Fibroblast of upper back skin (primary cell): ENCODE measurements at regions not wholly inside any gene's neighbourhood (a gene's known extent, or its start where the extent isn't known, plus 50 kb on each side); places are given as distances from the start of the nearest gene placed in this dataset.
A peak's percentile ranks its signal among the peaks of the same experiment; 100 is the strongest.

ENCODE experiments used
- DNase-seq: peaks from one replicate; pipeline ENCODE4 v3.0.0-alpha.2; 2013

DNA sequence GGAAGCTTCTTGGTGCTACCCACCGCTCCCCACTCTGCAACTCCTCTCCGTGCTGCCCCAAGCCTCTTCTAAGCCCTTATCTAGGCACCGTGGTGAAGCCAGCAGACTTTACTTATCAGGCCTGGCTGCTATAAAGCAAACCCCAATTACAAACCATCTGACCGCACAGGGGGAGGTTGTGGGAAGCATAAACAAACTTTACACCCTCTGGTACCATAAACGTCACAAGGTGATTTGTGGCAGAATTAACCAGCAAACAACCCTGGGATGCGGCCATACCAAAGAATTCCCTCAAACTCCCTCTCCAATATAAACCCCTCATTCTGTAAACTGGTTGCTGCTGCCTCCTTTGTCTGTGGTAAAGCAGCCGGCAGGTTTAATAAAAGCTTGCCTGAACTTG is 55.2 kb downstream of the MAGEC2 start:
- no peak for DNase-seq

DNA sequence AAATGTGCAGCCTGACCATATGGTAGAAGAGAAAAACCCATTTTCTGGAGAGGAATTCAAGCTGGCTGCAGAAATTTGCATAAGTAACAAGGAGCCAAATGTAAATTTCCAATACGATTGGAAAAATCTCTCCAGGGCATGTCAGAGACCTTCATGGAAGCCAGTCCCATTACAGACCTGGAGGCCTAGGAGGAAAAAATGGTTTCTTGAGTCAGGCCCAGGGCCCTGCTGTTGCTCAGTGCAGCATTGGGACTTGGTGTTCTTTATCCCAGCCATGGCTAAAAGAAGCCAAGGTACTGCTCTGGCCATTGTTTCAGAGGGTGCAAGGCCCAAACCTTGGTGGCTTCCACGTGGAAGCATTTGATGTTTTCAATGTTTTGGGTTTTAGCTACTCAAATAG is 70.6 kb downstream of the MAGEC2 start:
- DNase-seq, result no peak

DNA sequence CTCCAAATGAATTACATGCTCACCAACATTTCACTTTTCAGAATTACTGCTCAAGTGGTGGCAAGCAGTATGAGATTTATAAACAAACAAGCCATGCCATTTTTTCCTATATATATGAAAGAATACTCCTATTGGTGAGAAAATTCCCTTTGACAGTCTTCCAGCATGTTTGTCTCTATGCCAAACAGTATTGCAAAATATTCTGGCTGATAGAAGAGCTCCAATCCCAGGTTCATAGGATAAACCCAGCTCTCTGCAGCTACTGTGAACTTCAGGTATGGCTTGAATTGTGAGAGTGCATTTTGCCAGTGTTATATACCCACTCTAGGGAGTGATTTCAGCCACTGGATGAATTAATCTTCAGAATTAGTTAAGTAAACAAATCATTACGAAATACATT is 108.8 kb downstream of the MAGEC2 start:
- peak; percentile 0 for DNase-seq

DNA sequence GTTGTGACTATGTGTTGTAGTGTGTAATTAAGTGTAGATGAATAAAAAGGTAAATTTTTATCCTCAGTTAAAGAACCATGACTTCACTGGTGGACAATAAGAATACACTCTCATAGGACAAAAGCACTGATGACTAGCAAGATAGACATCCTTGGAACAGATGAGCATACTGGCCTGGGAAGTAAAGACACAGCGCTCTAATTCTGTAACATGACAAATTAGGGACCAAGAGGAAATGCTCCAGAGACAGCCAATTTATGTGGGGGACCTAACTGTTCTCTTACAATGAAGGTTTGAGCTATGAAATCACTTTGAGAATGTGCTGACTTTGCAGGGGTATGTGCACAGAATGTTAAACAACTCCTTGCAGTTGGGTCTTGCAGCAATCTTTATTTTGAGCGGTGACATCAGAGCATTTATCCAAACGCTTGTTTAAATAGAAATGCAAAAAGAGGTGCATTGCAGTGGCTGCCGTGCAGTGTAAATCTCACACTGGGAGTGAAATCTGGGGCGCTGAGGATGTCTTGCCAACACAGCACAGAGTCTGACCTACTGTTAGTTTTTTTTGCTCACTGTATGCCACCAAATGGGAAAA is 109.3 kb downstream of the MAGEC2 start:
- peak; percentile 4 for DNase-seq

DNA sequence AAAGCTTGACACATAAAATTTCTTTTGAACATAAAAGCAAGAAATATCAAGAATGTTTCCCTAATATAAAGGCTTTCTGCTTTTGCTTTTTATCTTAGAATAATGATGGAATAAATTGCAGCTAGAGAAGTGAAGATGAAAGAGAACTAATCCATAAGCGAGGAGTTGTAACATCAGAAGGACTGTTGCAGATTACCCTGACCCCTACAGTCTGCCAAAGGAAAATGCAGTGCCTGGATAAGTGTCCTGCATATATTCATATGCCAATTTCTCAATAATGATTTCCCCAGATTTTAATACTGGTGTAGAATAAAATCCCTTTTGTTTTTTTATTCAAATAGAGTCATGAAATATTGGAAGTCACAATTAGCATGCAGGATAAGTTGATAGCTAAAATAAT is 115.9 kb downstream of the MAGEC2 start:
- peak; percentile 18 for DNase-seq

DNA sequence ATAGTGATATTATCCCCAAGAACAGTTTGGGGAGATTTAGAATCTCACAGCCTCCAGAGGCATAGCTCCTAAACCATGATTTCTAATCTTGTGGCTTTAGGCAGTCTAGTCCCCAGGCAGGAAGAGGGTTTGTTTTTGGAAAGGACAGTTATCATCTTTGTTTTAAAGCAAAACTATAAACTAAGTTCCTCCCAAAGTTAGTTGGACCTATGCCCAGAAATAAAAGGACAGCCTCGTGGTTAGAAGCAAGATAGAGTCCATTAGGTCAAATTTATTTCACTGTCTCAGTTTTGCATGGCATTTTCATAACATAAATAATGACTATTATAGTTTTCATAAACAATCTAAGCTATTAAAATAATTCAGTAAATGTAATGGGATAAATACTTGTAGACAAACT is 120.5 kb downstream of the MAGEC2 start:
- DNase-seq, result no peak

DNA sequence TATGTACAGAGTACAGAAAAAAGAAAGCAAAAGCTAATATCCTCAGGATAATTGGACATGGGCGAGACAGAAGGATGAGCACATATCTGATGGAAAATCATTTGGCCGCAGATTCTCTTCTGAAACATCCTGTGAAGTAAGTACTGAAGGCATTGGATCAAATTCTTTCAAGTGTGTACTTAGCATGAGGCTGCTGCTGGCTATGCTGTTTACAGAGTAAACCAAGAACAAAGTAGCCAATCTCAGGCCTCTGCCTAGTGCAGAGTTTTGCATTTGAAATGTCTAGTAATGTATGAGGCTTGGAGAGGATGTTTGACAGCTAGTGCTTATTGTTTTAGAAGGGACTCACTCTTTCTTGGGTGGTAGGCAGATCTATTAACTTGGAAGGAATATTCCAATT is 128.5 kb downstream of the MAGEC2 start:
- DNase-seq, result no peak

DNA sequence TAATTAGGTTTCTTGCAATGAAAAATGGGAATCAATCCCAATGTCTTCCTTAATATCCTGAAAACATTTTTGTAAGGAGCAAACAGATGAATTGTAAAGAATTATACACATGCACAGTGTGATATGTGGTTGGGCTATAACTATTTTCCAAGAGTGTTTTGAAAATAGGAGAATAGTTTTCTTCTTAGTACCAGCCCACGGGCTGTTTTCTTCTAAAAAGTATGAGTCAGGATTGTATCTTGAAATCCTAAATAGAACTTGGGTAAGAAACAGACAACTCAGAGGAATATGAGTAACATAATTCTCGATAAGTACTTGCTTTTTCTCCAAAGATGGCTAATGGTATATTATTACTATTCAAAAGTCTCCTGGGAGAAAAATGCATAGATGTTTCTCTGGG is 136.7 kb downstream of the MAGEC2 start:
- no peak for DNase-seq

DNA sequence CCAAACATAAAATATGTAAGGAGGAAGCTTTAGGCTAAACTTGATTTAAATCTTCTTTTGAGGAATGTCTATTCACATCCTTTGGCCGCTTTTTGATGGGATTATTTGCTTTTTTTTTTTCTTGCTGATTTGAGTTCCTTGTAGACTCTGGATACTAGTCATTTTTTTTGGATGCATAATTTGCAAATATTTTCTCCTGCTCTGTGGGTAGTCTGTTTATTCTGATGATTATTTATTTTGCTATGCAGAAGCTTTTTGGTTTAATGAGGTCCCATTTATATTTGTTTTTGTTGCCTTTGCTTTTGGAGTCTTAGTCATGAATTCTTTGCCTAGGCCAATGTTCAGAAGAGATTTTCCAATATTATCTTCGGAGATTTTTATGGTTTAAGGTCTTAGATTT is 144.9 kb downstream of the MAGEC2 start:
- no peak for DNase-seq

DNA sequence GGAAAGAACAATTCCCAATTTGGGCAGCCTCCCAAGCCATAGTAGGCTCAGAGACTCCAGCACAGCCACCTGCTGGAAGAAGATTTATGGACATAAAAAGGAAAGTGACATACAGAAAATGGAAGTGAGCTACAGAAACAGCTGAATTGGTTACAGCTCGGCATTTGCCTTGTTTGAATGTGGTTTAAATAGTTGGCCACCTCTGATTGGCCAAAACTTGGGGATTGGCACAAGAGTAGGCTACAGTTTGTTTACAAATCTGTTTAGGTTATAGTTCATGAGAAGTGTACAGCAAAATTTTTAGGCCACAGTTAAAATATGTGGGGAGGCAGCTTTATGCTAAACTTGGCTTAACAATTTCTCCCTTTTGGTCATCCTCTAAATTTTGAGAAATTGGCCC is 150.4 kb downstream of the MAGEC1 start:
- DNase-seq, result no peak

DNA sequence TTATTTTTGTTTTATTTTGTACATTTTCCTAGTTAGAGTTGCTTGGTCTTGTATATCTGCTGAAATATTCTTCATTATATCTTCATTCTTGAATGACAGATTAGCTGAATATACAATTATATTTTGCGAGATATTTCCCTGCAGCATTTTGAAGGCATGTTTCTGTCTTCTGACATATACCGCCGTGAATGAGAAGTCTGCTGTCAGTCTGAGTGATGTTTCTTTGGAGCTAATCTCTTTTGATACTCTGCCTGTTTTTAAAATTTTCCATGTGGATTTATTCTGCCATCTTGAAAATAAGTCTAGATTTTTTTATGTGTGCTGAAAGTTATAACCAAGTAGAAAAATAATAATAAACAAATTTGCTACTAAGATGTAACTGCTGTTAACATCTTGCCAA is 148.5 kb downstream of the MAGEC1 start:
- no peak for DNase-seq

DNA sequence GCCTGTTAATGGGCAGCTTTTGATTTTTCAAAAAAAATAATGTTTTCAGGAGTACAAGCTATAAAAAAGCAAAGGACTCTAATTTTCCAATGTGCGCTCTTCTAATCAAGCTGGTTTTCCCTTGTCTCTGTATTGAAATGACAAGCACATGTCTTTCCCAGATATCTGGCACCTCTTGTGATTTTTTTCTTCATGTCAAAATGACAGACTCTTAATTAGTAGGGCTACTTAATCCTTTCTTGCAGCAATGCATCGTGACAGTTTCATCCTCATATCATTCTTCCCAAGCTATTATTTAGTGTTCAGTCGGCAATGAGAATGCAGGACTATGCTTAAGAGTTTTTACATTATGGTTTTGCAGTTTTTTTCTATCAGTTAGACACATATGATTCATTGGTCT is 139.5 kb downstream of the MAGEC1 start:
- no peak for DNase-seq

DNA sequence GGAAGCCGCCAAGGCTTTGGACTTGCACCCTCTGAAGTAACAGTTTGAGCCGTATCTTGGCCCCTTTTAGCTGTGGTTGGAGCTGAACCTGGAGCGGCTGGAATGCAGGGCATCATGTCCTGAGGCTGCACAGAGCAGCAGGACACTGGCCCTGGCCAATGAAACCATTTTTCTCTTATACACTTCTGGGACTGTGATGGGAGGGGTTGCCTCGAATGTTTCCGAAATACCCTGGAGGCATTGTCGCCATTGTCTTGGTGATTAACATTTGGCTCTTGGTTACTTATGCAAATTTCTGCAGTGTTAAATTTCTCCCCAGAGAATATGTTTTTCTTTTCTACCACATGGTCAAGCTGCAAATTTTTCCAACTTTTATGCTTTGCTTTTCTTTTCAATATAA is 137.2 kb downstream of the MAGEC1 start:
- DNase-seq, result no peak

DNA sequence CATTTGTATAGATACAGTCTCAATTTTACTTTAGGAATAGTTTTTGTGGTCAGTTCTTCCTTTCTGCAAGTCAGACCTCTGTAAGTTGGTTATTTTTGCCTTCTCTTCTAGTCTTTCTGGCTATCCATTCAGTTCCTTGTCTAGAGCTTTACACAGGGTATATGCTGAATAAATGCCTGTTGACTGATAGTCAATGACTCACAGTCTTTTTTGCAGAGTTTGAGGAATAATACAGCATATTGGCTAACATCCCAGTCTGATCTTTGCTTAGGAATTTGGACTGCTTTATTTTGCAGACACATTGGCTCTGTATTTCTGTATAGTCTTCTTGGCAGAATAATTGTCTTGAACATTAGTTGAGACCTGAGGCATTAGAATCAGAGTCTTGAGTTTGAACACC is 132.4 kb downstream of the MAGEC1 start:
- DNase-seq, result peak; percentile 68

DNA sequence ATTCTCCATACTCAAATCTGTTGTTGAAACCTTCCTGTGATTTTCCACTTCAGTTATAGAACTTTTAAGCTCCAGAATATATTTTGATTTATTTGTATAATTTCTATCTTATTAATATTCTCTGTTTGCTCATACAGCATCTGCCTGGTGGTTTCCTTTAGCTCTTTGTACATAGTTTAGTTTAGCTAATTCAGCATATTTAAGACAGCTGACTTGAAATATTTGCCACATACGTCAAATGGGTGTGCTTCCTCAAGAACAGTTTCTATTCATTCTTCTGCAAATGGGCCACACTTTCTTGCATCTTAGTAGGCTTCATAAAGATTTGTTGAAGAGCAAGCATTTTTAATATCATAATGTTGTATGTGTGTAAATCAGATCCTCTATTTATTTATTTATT is 101.8 kb downstream of the MAGEC1 start:
- no peak for DNase-seq

DNA sequence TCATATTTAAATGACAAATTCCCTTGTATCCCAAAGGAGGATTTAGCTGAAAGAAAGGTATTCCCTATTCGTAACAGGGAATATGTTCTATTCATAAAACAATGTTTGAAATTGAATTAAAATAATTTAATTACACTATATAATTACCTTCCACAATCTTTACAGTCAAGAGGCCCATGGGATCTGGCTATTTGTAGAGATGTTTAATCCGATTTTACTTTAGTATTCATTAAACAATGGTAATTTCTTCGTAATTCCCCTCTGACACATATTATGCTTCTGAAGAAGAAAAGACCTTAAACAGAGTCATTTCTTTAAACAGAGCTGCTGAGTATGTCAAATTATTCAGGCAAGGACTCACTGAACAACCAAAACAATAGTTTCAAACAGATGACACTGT is 98.8 kb downstream of the MAGEC1 start:
- DNase-seq, result no peak

DNA sequence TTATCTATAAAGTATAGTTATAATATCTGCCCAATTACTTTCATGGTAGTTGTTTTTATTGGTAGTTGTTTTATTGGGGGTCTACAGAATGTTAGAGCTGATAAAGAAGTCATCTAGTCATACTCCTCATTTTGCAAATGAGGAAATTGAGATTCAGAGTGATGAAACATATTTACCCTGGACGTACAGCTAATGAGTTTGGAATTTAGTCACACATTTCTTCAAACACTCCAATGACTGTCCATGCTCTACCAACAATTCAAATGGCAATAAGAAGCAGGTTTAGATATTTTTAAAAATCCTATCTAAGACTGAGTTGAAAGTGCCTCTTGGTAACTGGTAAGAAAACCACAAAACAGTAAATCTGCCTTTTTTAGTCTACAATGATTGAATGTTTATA is 98.2 kb downstream of the MAGEC1 start:
- no peak for DNase-seq

DNA sequence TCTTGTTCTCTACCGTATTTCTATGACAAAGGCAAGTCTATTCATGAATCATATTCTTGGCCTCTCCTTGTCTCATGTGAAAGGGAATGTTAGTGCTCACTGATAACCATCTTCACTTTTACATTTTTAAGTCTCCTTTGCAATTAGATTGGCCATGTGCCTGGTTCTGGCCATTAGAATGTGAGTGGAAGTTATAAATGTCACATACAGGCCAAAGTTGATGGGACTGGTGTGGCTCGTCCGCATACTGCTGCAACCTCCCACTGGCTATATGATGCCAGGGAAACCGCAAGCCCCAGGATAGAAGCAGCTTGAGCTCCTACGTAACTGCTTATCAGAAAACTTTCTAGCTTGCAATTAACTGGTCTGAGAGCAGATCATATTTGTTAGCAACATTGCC is 86.1 kb downstream of the MAGEC1 start:
- peak; percentile 16 for DNase-seq

DNA sequence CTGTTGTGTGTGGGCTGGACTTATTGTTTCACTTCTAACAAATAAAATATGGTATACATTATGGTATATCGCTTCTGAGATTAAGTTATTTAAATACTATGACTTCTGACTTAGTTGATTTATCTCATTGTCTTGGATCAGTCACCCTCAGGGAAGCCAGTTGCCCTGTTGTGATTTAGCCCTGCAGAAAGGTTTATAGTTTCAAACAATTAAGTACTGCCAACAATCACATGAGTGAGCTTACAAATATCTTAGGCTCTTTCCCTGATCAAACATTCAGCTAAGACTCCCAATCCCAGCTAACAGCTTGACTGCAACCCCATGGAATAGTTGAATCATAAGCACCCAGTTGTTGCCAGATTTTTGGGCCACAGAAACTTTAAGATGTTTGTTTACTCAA is 85.4 kb downstream of the MAGEC1 start:
- DNase-seq, result peak; percentile 4

DNA sequence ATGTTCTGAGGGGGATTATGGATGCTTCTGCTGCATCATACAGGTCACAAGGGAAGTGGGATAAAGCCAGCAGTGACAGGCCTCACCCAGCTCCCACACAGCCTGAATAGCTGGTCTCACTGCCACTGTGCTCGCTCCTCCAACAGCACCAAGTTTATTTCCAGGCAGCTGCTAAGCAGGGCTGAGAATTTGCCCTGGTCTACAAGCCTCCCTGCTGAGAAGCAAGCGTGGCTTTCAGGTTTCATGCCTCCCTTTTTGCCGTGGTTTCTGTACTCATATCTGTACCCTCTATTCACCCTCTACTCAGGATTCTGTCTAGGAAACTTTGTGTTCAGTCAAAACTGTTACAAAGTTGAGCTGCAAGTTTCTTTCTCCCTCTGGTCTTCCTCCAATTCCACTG is 78.6 kb downstream of the MAGEC1 start:
- no peak for DNase-seq

DNA sequence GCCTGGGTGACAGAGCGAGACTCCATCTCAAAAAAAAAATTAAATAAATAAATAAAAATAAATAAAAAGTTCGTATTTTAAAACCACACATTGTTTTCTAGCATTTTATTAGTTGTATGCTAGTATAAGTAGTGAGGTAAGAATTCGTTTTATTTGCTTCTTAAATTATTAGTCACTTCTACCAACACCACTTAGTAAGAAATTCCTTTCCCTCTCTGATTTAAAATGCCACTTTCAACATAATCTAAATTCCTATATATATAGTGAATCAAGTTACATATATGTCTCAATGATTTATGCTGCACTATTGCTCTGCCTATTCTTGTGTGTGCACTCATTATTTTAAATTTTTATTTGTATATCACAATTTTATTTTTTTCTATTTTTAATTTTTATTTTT is 72.1 kb downstream of the MAGEC1 start:
- DNase-seq, result no peak

DNA sequence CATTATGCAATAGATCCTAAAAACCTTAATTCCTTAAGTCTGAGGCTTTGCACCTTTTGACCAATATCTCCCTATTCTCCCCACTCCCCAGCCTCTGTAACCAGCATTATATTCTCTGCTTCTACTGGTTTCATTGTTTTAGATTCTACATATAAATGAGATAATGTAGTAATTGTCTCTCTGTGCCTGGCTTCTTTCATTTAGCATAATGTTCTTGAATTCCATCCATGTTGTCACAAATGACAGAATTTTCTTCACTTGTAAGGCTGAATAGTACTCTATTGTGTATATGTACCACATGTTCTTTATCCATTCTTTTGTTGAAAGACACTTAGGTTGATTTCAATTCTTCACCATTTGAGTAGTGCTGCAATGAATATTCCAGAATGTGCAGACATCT is 66.0 kb downstream of the MAGEC1 start:
- no peak for DNase-seq

DNA sequence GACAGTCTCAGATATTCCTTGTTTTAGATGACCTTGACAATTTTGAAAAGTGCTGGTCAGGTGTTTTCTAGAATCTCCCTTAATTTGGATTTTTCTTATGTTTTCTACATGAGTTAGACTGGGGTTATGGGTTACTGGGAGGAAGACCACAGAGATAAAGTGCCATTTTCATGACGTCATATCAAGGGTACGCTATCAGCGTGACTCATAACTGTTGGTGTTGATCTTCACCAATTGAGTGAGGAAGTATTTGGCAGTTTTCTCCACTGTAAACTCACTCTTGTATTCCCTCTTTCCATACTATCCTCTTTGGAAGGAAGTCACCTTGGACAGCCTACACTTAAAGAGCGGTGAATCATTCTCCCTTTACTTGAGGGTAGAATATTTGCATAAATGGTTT is 56.9 kb downstream of the MAGEC1 start:
- DNase-seq, result no peak
